ENCODE measurements at regions not wholly inside any gene's neighbourhood (a gene's known extent, or its start where the extent isn't known, plus 50 kb on each side); places are given as distances from the start of the nearest gene placed in this dataset.

GRCh38 chr12:68449196-68449595 is 117.0 kb upstream of the MDM1 start:
- no peak for TF ChIP-seq CTCF (IDR thresholded peaks at IDR 0.05 in 4 of 5, conservative IDR thresholded peaks at IDR 0.05 in 1 of 5)
- TF ChIP-seq POLR2A (IDR thresholded peaks at IDR 0.05): no peak
